ENCODE measurements at regions not wholly inside any gene's neighbourhood (a gene's known extent, or its start where the extent isn't known, plus 50 kb on each side); places are given as distances from the start of the nearest gene placed in this dataset.

DNA sequence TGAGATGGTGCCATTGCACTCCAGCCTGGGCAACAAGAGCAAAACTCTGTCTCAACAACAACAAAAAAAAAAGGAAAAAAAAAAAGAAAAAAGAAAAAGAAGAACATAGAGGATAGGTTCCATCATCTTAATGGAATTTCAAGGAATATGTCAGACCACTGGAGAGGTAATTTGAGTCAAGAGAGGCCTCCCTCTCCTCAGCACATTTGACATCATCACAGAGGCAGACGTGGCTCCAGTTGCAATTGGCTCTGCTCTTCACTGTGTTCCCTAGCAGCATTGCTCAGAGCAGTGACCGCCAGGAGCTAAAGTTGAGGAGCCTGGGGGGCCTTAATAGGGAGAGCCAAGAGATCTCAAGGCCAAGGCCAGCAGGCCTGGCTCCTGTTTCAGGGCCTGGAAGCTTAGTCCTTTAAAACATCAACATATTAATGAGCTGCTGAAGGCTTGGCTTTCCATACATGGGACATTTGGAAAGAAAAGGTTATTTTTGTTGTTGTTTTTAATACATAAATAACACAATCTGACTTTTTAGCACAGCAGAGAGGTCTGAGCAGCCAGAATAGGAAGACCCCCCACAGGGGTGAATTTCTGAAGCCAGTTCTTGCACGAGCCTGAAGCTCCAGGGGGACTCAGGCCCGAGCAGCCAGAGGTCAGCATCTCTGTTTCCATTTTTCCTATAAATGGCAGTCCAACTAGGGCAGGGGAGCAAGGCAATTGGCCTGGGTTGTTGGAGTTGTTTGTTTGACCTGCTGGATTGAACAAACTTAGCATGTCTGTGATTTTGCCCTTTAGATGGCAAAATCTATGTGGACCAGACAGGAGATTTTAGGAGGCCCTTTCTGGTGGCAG, 118.3 kb upstream of the FGGY start:
- intact Hi-C loops (cut with micrococcal nuclease): no loop called here
- Mint-ChIP-seq H3K9me3 (peaks cover 9% of the 10 kb centered on the region), H3K36me3 (ENCODE audit: low read depth) (no peaks in the 10 kb centered on the region), H3K27ac (no peak overlapping the region), H3K4me3 (no peak overlapping the region), H3K4me1 (no peaks in the 10 kb centered on the region), H3K27me3 (no peaks in the 10 kb centered on the region)
- DNase-seq: no peak

- no peak for DNase-seq
- H3K36me3 Mint-ChIP-seq (ENCODE audit: low read depth): no peaks in the 10 kb centered on the region
- H3K4me3 Mint-ChIP-seq: no peak overlapping the region
- no peaks in the 10 kb centered on the region for H3K27me3 Mint-ChIP-seq
- no peak overlapping the region for H3K27ac Mint-ChIP-seq
- intact Hi-C loops (cut with micrococcal nuclease): no loop called here
- H3K9me3 Mint-ChIP-seq: peaks cover 9% of the 10 kb centered on the region
- no peaks in the 10 kb centered on the region for H3K4me1 Mint-ChIP-seq
Observed at GRCh38 chr1:59179673-59180072, 117.2 kb upstream of the FGGY start.

DNA sequence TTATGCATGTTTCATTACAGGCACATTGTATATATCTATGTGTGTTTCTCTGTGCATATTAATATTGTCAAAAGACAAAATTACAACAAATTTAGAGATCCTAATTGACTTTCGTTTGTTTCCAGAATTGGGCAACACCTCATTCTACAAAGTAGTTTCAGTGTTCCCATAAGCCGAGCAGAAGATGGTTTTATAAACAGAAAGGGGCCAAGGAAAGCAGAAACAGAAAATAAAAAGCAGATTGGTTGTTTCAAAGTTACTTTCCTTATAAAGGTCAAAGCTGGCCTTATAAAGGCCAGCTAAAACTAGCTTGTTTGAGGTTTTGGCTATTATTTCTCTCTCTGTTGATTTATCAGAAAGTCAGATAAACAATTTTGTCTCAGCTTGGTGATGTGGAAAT, 116.2 kb upstream of the FGGY start:
- no peaks in the 10 kb centered on the region for H3K4me1 Mint-ChIP-seq
- H3K9me3 Mint-ChIP-seq: peaks cover 7% of the 10 kb centered on the region
- no peaks in the 10 kb centered on the region for H3K36me3 Mint-ChIP-seq (ENCODE audit: low read depth)
- H3K27ac Mint-ChIP-seq: no peak overlapping the region
- H3K27me3 Mint-ChIP-seq: no peaks in the 10 kb centered on the region
- no peak for DNase-seq
- intact Hi-C loops (cut with micrococcal nuclease): no loop called here
- no peak overlapping the region for H3K4me3 Mint-ChIP-seq

DNA sequence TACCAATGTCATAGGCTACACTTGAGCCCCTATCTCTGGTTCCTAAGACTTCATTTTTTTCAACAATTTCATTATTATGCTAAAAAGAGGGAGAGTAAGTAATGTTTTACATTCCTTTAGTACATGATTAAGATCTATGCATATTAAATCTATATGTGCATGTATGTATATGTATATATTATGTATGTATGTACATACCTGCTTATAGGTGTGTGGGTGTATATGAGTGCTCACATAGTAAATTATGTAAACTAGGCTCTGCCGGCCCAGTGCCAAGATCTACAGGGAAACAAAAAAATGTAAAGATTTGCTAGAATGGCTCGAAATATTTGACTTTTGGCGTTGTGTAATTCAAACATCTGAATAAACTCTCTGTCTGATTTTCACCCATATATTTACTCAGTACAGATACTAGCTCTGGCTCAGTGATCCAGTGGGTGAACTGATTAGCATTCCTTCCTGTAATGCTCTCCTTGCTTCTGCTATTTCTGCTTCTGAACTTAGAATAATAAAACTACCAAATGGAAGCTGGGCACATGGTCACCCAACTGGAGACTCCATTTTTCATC, 113.1 kb upstream of the FGGY start:
- Mint-ChIP-seq H3K9me3 (peaks cover 8% of the 10 kb centered on the region), H3K27me3 (no peaks in the 10 kb centered on the region), H3K36me3 (ENCODE audit: low read depth) (no peaks in the 10 kb centered on the region), H3K27ac (no peak overlapping the region), H3K4me3 (no peak overlapping the region), H3K4me1 (no peaks in the 10 kb centered on the region)
- DNase-seq: no peak
- intact Hi-C loops (cut with micrococcal nuclease): no loop called here

DNA sequence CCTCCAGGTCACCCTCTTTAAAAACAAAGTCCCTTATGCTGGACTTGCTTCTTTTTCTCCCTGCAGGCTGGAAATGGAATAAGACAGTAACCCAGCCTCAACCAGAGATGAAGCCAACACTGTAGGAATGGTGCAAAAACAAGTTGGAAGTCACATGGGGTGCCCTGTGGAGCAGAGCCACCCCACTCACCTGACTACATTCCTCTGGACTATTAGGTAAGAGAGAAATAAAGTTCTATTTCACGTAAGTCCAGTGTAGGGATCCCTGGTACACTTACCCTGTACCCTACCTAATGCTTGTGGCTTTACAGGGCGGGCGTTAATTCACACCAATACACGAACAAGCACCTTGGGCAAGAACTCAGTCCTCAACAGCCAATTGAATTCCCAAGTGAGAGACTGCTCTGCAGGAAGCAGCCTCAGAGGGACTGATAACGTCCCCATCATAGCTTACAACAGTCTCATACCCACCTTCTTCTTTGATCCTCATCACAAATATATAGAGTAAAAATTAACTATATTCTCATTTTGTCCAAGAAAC, 112.5 kb upstream of the FGGY start:
- intact Hi-C loops (cut with micrococcal nuclease): no loop called here
- H3K4me1 Mint-ChIP-seq: no peaks in the 10 kb centered on the region
- no peak overlapping the region for H3K4me3 Mint-ChIP-seq
- H3K27me3 Mint-ChIP-seq: peaks cover under 1% of the 10 kb centered on the region
- peaks cover 9% of the 10 kb centered on the region for H3K9me3 Mint-ChIP-seq
- no peaks in the 10 kb centered on the region for H3K36me3 Mint-ChIP-seq (ENCODE audit: low read depth)
- no peak overlapping the region for H3K27ac Mint-ChIP-seq
- no peak for DNase-seq

DNA sequence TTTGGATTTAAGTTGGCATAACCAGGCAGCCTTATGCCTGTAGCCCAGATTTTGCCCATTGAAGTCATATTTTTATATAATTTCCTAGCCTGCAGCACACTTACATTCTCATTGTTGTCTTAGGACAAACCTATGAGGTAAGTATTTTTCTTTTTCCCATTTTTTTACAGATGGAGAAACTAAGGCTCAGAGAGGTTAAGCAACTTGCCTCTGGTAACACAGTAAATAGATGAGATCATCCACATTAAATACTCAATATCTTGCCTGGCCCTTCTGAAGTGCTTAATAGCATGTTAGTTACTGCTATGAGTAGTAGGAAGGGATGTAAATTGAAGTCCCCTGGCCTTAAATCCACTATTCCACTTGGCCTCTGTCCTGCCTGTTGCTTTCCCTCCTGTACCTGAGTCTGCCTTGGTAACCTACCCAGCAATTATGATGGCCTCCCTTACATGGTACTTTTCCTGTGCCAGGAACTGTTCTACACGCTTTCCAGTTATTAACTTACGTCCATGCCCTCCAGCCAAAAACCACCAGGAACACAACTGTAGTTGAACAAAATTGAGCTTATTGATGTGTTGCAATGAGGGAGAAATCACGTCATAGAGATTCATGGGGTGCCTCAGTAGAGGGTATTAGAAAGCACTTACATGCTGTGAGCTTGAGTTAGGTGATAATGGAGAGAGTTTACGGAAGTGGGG, 111.6 kb upstream of the FGGY start:
- Mint-ChIP-seq H3K27me3 (peaks cover 5% of the 10 kb centered on the region), H3K27ac (no peak overlapping the region), H3K4me1 (no peaks in the 10 kb centered on the region), H3K9me3 (peaks cover 16% of the 10 kb centered on the region), H3K36me3 (ENCODE audit: low read depth) (no peaks in the 10 kb centered on the region), H3K4me3 (no peak overlapping the region)
- intact Hi-C loops (cut with micrococcal nuclease): no loop called here
- no peak for DNase-seq

- no peak for DNase-seq
- no peak overlapping the region for H3K4me3 Mint-ChIP-seq
- no peak overlapping the region for H3K27ac Mint-ChIP-seq
- H3K4me1 Mint-ChIP-seq: no peaks in the 10 kb centered on the region
- intact Hi-C loops (cut with micrococcal nuclease): no loop called here
- H3K9me3 Mint-ChIP-seq: peaks cover 27% of the 10 kb centered on the region
- peaks cover 8% of the 10 kb centered on the region for H3K27me3 Mint-ChIP-seq
- H3K36me3 Mint-ChIP-seq (ENCODE audit: low read depth): no peaks in the 10 kb centered on the region
Observed at GRCh38 chr1:59186656-59187055, 110.2 kb upstream of the FGGY start.

GRCh38 chr1:59188413-59189213, 108.3 kb upstream of the FGGY start:
- Mint-ChIP-seq H3K4me1 (no peaks in the 10 kb centered on the region), H3K27ac (no peak overlapping the region), H3K9me3 (peaks cover 32% of the 10 kb centered on the region), H3K4me3 (no peak overlapping the region), H3K36me3 (ENCODE audit: low read depth) (no peaks in the 10 kb centered on the region), H3K27me3 (peaks cover 8% of the 10 kb centered on the region)
- intact Hi-C loops (cut with micrococcal nuclease): no loop called here
- no peak for DNase-seq

- Mint-ChIP-seq H3K27ac (no peak overlapping the region), H3K9me3 (peaks cover 36% of the 10 kb centered on the region), H3K27me3 (peaks cover 12% of the 10 kb centered on the region), H3K4me1 (no peaks in the 10 kb centered on the region), H3K36me3 (ENCODE audit: low read depth) (no peaks in the 10 kb centered on the region), H3K4me3 (no peak overlapping the region)
- intact Hi-C loops (cut with micrococcal nuclease): no loop called here
- no peak for DNase-seq
Observed at GRCh38 chr1:59193443-59194093, 103.3 kb upstream of the FGGY start.

DNA sequence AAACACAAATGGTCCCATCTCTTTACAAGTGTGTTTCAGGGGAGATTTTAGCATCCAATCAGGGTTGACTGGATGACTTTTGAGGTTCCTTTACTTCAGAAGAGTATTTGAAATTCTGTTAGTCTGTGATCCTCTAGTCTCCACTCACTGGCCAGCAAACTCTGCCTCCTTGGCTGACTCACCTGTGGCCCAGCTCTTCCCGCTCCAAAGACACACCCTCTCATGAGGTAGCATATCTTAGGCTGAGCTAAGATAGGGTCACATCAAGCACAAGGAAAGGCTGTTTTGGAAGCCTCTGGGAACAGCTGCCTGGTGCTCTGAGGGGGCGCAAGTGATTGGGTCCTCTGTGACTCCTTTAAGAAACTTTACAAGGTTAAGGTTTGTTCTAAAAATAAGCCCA, 102.3 kb upstream of the FGGY start:
- H3K4me1 Mint-ChIP-seq: no peaks in the 10 kb centered on the region
- no peaks in the 10 kb centered on the region for H3K36me3 Mint-ChIP-seq (ENCODE audit: low read depth)
- intact Hi-C loops (cut with micrococcal nuclease): no loop called here
- no peak overlapping the region for H3K4me3 Mint-ChIP-seq
- H3K27ac Mint-ChIP-seq: no peak overlapping the region
- H3K27me3 Mint-ChIP-seq: peaks cover 11% of the 10 kb centered on the region
- H3K9me3 Mint-ChIP-seq: peaks cover 32% of the 10 kb centered on the region
- DNase-seq: no peak

DNA sequence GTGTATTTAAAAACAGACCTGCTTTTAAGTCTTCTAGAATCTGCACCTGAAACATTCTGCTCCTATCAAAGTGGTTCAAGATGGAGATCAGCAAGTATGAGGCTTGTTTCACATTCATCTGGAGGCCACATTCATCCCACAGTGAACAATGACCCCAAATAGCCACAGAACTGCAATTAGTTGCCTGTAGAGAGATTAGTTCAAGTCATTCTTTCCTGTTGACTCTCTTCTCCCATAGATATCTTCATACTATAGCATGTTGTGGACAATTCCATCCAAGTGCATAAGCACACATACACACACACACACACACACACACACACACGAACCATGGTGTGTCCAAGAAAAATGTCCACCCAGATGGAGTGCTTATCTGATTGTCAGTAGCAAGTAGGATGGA, 101.7 kb upstream of the FGGY start:
- Mint-ChIP-seq H3K4me3 (no peak overlapping the region), H3K9me3 (peaks cover 27% of the 10 kb centered on the region), H3K27ac (no peak overlapping the region), H3K36me3 (ENCODE audit: low read depth) (no peaks in the 10 kb centered on the region), H3K4me1 (no peaks in the 10 kb centered on the region), H3K27me3 (peaks cover 12% of the 10 kb centered on the region)
- intact Hi-C loops (cut with micrococcal nuclease): no loop called here
- DNase-seq: no peak

DNA sequence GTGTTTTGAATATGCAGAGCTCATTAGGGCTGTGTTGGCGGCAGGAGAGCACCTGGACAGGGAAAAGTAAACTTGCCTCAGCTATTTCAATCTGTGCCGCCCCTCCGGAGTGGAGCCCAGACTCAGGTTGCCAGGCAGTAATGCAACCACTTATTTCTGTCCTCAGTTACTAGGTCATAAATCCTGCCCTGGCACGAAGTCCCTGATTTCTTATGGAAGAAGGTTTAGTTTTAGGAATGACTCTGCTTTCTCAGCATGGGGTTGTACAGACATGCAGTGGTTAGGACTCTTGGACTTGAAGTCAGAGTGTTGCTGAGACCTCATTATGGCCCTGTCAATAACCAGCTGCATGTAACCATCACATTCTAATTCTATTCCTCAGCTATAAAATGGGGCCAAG, 98.3 kb upstream of the FGGY start:
- Mint-ChIP-seq H3K27me3 (peaks cover 12% of the 10 kb centered on the region), H3K4me1 (no peaks in the 10 kb centered on the region), H3K9me3 (peaks cover 21% of the 10 kb centered on the region), H3K4me3 (no peak overlapping the region), H3K27ac (no peak overlapping the region), H3K36me3 (ENCODE audit: low read depth) (no peaks in the 10 kb centered on the region)
- intact Hi-C loops (cut with micrococcal nuclease): no loop called here
- DNase-seq: no peak

GRCh38 chr1:59199147-59199546, 97.7 kb upstream of the FGGY start:
- Mint-ChIP-seq H3K36me3 (ENCODE audit: low read depth) (no peaks in the 10 kb centered on the region), H3K27me3 (peaks cover 12% of the 10 kb centered on the region), H3K27ac (no peak overlapping the region), H3K9me3 (peaks cover 21% of the 10 kb centered on the region), H3K4me3 (no peak overlapping the region), H3K4me1 (no peaks in the 10 kb centered on the region)
- intact Hi-C loops (cut with micrococcal nuclease): no loop called here
- no peak for DNase-seq
